Loucy (cell line): ENCODE measurements at regions not wholly inside any gene's neighbourhood (a gene's known extent, or its start where the extent isn't known, plus 50 kb on each side); places are given as distances from the start of the nearest gene placed in this dataset.

Experiments
- H2AFZ ChIP-seq: fragments of 200-600 bp; sonication (generic); 2 replicates; pipeline ENCODE4 v1.6.0; 2016; ENCODE audit warnings: antibody characterized with exemption, mild to moderate bottlenecking, low read length, moderate library complexity
- H3F3A ChIP-seq: fragments of 200-600 bp; 2 replicates; pipeline ENCODE4 v1.6.0; 2016; ENCODE audit warnings: antibody characterized with exemption, low read depth, mild to moderate bottlenecking
- H3K27me3 ChIP-seq: fragments of 200-600 bp; sonication (generic); 2 replicates; pipeline ENCODE4 v1.6.1; 2014; ENCODE audit warnings: low read length, mild to moderate bottlenecking; ENCODE audit not compliant: insufficient read depth, poor library complexity, severe bottlenecking
- H3K36me3 ChIP-seq: fragments of 200-600 bp; sonication (generic); 2 replicates; pipeline ENCODE4 v1.6.1; 2016; ENCODE audit warnings: low read length; ENCODE audit not compliant: insufficient read depth
- H3K4me1 ChIP-seq: fragments of 200-600 bp; sonication (generic); 2 replicates; pipeline ENCODE4 v1.5.1; 2014; ENCODE audit warnings: low read length, mild to moderate bottlenecking; ENCODE audit not compliant: insufficient read depth, poor library complexity, severe bottlenecking
- H3K4me2 ChIP-seq: fragments of 200-600 bp; sonication (generic); 2 replicates; pipeline ENCODE4 v1.6.0; 2014; ENCODE audit warnings: antibody characterized with exemption, low read length, low read depth, mild to moderate bottlenecking; ENCODE audit not compliant: poor library complexity, severe bottlenecking
- H3K4me3 ChIP-seq: fragments of 200-600 bp; sonication (generic); 2 replicates; pipeline ENCODE4 v1.5.1; 2014; ENCODE audit warnings: low read length, mild to moderate bottlenecking, mixed read lengths; ENCODE audit not compliant: poor library complexity, severe bottlenecking
- H3K79me2 ChIP-seq: fragments of 200-600 bp; sonication (generic); 2 replicates; pipeline ENCODE4 v1.6.1; 2014; ENCODE audit warnings: low read length; ENCODE audit not compliant: insufficient read depth
- H3K9ac ChIP-seq: fragments of 200-600 bp; sonication (generic); 2 replicates; pipeline ENCODE4 v1.6.0; 2014; ENCODE audit warnings: mild to moderate bottlenecking, low read depth, low read length, moderate library complexity; ENCODE audit not compliant: poor library complexity, severe bottlenecking
- H3K9me2 ChIP-seq: fragments of 200-600 bp; sonication (generic); replicated peaks from 2 replicates; pipeline ENCODE4 v1.6.1; 2016; ENCODE audit warnings: low read depth, low read length, mixed read lengths
- H3K9me3 ChIP-seq: fragments of 200-600 bp; sonication (generic); 2 replicates; pipeline ENCODE4 v1.6.1; 2014; ENCODE audit warnings: mild to moderate bottlenecking, antibody characterized with exemption, low read length, low read depth; ENCODE audit not compliant: insufficient read depth
- H4K20me1 ChIP-seq: fragments of 200-600 bp; sonication (generic); 2 replicates; pipeline ENCODE4 v1.6.0; 2014; ENCODE audit warnings: antibody characterized with exemption, low read length, mild to moderate bottlenecking; ENCODE audit not compliant: insufficient read depth, poor library complexity, severe bottlenecking
- EZH2phosphoT487 ChIP-seq: fragments of 200-600 bp; IDR thresholded peaks from 2 replicates; pipeline ENCODE4 v1.6.1; 2018; ENCODE audit warnings: antibody characterized with exemption, mild to moderate bottlenecking, moderate library complexity, borderline replicate concordance
- TF ChIP-seq, protein P1 (sequence below): fragments of 200-600 bp; sonication (generic); conservative IDR thresholded peaks from 2 replicates; pipeline ENCODE4 v1.5.1; 2014; ENCODE audit warnings: mild to moderate bottlenecking, antibody characterized with exemption, low read length

GRCh38 chrX:38856670-38857265, 55.5 kb downstream of the MID1IP1 start:
- no peaks in the 10 kb centered on the region for H4K20me1 ChIP-seq
- H3F3A ChIP-seq = no peaks in the 10 kb centered on the region
- TF ChIP-seq, protein P1, sequence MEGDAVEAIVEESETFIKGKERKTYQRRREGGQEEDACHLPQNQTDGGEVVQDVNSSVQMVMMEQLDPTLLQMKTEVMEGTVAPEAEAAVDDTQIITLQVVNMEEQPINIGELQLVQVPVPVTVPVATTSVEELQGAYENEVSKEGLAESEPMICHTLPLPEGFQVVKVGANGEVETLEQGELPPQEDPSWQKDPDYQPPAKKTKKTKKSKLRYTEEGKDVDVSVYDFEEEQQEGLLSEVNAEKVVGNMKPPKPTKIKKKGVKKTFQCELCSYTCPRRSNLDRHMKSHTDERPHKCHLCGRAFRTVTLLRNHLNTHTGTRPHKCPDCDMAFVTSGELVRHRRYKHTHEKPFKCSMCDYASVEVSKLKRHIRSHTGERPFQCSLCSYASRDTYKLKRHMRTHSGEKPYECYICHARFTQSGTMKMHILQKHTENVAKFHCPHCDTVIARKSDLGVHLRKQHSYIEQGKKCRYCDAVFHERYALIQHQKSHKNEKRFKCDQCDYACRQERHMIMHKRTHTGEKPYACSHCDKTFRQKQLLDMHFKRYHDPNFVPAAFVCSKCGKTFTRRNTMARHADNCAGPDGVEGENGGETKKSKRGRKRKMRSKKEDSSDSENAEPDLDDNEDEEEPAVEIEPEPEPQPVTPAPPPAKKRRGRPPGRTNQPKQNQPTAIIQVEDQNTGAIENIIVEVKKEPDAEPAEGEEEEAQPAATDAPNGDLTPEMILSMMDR = no peak
- TF ChIP-seq EZH2phosphoT487 = no peak
- no peaks in the 10 kb centered on the region for H3K9me3 ChIP-seq
- H3K9ac ChIP-seq = no peak overlapping the region
- H3K4me2 ChIP-seq = no peak overlapping the region
- H3K4me3 ChIP-seq = no peak overlapping the region
- no peaks in the 10 kb centered on the region for H3K36me3 ChIP-seq
- H3K27me3 ChIP-seq = no peaks in the 10 kb centered on the region
- no peaks in the 10 kb centered on the region for H3K79me2 ChIP-seq
- H3K4me1 ChIP-seq = peaks cover 7% of the 10 kb centered on the region
- H3K9me2 ChIP-seq = no peaks in the 10 kb centered on the region
- no peak overlapping the region for H2AFZ ChIP-seq

DNA sequence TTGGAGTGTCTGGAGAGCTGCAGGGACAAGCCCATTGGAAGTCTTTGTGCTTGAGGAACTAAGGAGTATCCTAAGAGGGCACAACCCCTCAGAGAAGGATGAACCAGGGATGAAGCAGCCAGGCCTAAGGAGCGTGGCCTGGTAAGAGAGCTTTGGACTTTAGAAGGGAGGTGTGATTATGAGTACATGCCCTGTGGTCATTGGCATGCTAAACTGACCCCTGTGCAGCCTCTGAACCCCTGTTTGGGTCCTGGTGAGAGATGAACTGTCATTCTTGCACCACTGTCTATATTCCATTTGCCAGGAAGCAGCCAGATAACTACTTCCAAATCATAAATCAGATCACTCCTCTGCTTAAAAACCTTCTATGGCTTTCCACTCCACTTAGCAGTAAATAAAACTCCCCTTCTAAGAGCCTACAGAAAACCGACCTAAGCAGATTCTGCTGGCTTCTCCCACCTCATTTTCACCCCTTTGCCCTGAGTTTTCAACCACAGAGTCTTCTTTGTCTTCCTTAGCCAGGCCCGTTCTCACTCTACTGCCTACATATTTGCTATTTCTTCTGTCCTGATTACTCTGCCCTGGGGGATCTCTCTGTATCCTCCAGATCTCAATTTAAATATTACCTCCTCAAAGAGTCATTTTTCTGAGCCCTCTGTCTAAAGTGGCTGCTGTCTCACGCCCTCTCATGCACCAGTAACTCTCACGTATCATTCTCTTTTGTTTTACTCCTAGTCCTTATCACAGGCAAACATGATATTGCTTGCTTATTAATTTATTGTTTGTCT, 56.7 kb downstream of the MID1IP1 start:
- Histone ChIP-seq H3K36me3 (no peaks in the 10 kb centered on the region), H3K4me2 (no peak overlapping the region), H3K4me1 (peaks cover 7% of the 10 kb centered on the region), H2AFZ (no peak overlapping the region), H3F3A (no peaks in the 10 kb centered on the region), H3K9me3 (no peaks in the 10 kb centered on the region), H3K27me3 (no peaks in the 10 kb centered on the region), H3K9me2 (no peaks in the 10 kb centered on the region), H3K79me2 (no peaks in the 10 kb centered on the region), H3K9ac (no peak overlapping the region), H4K20me1 (no peaks in the 10 kb centered on the region), H3K4me3 (no peak overlapping the region)
- TF ChIP-seq, protein P1 = no peak
- no peak for TF ChIP-seq EZH2phosphoT487

DNA sequence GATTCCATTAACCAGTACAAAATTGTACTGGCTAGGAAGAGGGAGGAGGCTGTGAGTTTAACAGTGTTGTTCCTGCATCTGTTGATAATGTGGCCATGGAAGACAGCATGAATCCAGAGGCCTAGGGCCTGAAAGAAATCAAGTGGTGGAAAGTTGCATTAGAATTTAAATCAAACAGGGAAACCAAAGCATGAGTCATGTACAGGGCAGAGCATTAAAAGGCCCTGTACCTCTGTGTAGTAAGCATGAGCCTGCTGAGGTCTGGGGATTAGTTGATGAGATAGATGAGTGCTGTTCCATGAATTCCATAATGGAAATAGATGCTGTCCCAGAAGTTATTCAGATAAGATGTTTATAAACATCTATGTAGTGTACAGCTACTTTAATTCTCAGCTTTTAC, 58.3 kb downstream of the MID1IP1 start:
- Histone ChIP-seq H3K27me3 (no peaks in the 10 kb centered on the region), H3K4me3 (no peak overlapping the region), H2AFZ (no peak overlapping the region), H3K36me3 (no peaks in the 10 kb centered on the region), H3K9ac (no peak overlapping the region), H4K20me1 (no peaks in the 10 kb centered on the region), H3K4me1 (peaks cover 7% of the 10 kb centered on the region), H3K4me2 (no peak overlapping the region), H3K79me2 (no peaks in the 10 kb centered on the region), H3F3A (no peaks in the 10 kb centered on the region), H3K9me3 (no peaks in the 10 kb centered on the region), H3K9me2 (no peaks in the 10 kb centered on the region)
- TF ChIP-seq EZH2phosphoT487 = no peak
- TF ChIP-seq, protein P1 = no peak
